ENCODE measurements at regions not wholly inside any gene's neighbourhood (a gene's known extent, or its start where the extent isn't known, plus 50 kb on each side); places are given as distances from the start of the nearest gene placed in this dataset.

DNA sequence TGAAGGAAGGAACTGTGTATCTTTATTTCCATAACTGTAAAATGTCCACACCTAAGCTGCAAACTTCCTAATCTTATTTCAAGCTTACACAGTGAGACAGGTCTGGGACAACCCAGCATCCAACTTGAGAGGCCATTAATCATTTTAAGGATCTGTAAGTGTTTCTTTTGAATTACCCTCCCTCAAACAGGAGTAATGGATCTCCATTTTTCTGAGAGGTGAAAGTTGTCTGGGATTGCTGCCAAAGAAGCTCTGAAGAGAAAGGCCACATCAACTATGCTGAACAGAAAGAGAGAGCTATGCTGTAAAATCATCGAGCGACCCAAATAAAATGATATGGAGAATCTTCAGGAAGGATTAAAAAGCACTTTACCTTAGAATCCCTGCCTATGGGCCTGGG, 131.7 kb upstream of the CPNE8 start:
- Histone ChIP-seq H3K4me3 (no peak overlapping the region), H3K27ac (no peak overlapping the region)
- TF ChIP-seq, protein P1, sequence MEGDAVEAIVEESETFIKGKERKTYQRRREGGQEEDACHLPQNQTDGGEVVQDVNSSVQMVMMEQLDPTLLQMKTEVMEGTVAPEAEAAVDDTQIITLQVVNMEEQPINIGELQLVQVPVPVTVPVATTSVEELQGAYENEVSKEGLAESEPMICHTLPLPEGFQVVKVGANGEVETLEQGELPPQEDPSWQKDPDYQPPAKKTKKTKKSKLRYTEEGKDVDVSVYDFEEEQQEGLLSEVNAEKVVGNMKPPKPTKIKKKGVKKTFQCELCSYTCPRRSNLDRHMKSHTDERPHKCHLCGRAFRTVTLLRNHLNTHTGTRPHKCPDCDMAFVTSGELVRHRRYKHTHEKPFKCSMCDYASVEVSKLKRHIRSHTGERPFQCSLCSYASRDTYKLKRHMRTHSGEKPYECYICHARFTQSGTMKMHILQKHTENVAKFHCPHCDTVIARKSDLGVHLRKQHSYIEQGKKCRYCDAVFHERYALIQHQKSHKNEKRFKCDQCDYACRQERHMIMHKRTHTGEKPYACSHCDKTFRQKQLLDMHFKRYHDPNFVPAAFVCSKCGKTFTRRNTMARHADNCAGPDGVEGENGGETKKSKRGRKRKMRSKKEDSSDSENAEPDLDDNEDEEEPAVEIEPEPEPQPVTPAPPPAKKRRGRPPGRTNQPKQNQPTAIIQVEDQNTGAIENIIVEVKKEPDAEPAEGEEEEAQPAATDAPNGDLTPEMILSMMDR (IDR thresholded peaks at IDR 0.05) = no peak
- no peak for DNase-seq (ENCODE audit: low spot score)

DNA sequence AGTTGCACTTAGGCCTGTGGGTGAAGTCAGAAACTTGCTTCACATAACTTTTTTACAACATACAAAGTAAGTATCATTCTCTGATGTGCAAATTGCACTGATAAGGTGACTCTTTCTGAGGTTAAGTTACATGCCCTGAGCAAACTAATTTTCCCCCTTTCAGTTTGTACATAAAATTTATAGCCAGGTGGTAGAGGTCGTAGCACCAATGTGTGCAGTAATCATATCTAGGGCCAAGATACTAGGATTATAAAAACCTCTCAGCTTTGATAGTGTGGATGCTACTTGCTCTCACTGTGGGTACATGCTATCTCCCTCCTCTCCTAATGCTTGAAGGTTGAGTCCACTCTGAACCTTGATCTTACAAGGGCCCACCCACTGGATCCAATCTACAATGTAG, 130.7 kb upstream of the CPNE8 start:
- TF ChIP-seq, protein P1 (IDR thresholded peaks at IDR 0.05) = no peak
- Histone ChIP-seq H3K4me3 (no peak overlapping the region), H3K27ac (no peak overlapping the region)
- DNase-seq (ENCODE audit: low spot score) = no peak

DNA sequence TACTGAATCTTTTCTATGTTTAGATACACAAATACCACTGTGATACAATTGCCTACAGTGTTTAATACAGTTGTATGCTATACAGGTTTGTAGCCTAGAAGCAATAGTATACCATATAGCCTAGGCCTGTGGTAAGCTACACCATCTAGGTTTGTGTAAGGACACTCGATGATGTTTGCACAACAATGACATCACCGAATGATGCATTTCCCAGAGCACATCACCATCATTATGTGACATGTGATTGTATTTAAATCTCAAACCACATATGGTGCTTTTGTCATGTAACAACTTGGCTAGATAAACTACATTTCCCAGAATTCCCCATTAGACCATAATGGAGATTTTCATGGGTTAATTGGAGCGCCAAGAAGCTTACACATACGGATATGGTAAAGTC, 128.4 kb upstream of the CPNE8 start:
- Histone ChIP-seq H3K27ac (no peak overlapping the region), H3K4me3 (no peak overlapping the region)
- no peak for DNase-seq (ENCODE audit: low spot score)
- TF ChIP-seq, protein P1 (IDR thresholded peaks at IDR 0.05) = no peak

DNA sequence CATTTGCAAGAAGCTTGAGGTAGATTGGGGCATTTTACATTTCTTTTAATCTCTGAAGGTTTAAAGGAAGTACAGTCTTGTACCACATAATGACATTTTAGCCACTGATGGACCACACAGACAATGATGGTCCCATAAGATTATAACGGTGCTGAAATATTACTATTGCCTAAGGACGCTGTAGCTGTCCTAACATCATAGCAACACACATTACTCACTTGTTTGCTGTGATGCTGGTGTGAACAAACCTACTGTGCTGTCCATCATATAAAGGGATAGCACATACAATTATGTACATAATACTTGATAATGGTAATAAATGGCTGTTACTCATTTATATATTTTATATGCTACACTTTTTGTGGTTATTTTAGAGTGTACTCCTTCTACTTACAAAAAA, 127.1 kb upstream of the CPNE8 start:
- no peak for DNase-seq (ENCODE audit: low spot score)
- no peak overlapping the region for H3K27ac ChIP-seq
- TF ChIP-seq, protein P1 (IDR thresholded peaks at IDR 0.05) = no peak
- no peak overlapping the region for H3K4me3 ChIP-seq

DNA sequence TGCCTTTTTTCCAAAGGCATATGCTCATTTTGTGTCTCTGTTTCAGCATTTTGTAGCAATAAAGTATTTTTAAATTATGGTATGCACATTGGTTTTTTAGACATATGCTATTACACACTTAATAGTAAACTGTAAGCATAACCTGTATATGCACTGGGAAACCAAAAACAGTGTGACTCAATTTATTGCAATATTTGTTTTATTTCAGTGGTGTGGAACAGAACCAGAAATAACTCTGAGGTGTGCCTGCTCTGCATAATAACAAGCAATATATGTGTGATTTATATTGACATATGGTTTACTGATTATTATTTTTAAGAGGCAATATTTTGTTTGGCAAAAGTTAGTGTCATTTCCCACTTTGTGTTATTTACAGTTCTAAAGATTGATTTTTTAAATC, 126.6 kb upstream of the CPNE8 start:
- Histone ChIP-seq H3K27ac (no peak overlapping the region), H3K4me3 (no peak overlapping the region)
- DNase-seq (ENCODE audit: low spot score) = no peak
- TF ChIP-seq, protein P1 (IDR thresholded peaks at IDR 0.05) = no peak

DNA sequence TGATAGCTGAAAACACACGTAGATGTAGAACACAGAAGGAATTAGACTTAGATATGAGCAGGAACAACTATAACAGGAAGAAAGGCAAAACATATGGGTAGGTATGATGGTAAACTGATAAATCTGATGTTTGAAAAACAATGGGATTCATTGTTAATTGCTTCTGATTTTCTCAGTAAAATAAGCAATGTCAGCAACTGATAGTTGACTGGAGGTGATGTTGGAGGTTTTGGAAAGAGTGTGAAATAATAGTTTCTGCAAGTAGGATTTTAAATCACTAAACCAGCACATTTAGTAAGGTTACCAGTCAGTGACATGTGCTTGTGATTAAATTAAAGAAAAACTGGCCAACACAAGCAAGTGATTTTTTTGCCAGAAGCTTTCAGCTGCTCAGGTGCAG, 123.0 kb upstream of the CPNE8 start:
- DNase-seq (ENCODE audit: low spot score) = no peak
- no peak overlapping the region for H3K27ac ChIP-seq
- no peak overlapping the region for H3K4me3 ChIP-seq
- TF ChIP-seq, protein P1 (IDR thresholded peaks at IDR 0.05) = no peak

DNA sequence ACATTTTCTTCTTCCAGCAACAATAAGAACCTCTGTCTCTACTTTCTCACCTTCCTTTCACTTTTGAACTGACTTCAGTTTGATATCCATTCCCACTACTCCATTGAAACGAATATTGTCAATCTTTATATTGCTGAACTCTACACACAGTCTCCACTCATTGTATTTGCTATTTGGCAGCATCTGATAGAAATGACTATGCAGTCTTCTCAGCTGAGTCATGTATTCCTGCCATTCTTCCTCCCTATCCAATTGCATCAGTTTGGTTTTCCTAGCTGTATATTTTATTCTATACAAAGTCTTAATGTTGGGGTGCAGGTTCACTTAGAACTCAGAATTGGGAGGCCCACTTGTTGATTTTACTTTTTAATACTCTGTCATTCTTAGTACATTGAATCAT, 107.5 kb upstream of the CPNE8 start:
- Histone ChIP-seq H3K4me3 (no peak overlapping the region), H3K27ac (no peak overlapping the region)
- TF ChIP-seq, protein P1 (IDR thresholded peaks at IDR 0.05) = no peak
- no peak for DNase-seq (ENCODE audit: low spot score)
